GM18502 (cell line): ENCODE measurements at regions not wholly inside any gene's neighbourhood (a gene's known extent, or its start where the extent isn't known, plus 50 kb on each side); places are given as distances from the start of the nearest gene placed in this dataset.

Source experiments
- ATAC-seq: cut with Tn5 transposase; IDR thresholded peaks from one replicate; pipeline ENCODE4 v1.9.1; 2021; ENCODE audit warnings: mild to moderate bottlenecking; ENCODE audit not compliant: unreplicated experiment, poor library complexity

GRCh38 chr5:74364507-74364906 is 276.0 kb downstream of the ENC1 start:
- ATAC-seq, result no peak

DNA sequence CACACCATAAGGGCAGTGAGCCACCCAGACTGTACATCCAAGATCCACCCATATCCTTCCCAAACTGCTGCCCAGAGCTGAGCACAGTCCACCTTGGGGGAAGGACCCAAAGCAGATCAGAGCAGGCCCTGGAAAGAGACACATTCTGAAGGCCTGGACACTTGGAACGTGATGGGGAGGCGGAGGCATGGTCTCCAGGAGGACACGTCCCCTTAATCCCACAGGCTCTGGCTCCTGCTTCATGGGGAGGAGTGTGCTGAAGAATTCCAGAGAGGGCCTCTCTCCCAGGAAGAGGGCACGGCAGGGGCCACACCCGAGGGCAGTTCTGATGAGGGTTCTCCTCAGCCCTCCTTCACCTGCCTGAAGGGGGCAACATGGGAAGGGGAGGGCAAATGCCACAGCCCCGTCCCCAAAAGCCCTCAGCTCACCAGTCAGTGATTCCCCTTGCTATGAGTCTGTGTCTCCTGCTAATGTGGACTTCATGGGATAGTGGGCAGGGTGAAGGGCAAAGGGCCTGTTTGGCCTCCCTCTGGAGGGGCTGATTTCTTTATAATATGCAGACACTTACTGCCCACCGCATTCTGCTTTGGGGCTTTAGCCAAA is 276.8 kb downstream of the ENC1 start:
- no peak for ATAC-seq

DNA sequence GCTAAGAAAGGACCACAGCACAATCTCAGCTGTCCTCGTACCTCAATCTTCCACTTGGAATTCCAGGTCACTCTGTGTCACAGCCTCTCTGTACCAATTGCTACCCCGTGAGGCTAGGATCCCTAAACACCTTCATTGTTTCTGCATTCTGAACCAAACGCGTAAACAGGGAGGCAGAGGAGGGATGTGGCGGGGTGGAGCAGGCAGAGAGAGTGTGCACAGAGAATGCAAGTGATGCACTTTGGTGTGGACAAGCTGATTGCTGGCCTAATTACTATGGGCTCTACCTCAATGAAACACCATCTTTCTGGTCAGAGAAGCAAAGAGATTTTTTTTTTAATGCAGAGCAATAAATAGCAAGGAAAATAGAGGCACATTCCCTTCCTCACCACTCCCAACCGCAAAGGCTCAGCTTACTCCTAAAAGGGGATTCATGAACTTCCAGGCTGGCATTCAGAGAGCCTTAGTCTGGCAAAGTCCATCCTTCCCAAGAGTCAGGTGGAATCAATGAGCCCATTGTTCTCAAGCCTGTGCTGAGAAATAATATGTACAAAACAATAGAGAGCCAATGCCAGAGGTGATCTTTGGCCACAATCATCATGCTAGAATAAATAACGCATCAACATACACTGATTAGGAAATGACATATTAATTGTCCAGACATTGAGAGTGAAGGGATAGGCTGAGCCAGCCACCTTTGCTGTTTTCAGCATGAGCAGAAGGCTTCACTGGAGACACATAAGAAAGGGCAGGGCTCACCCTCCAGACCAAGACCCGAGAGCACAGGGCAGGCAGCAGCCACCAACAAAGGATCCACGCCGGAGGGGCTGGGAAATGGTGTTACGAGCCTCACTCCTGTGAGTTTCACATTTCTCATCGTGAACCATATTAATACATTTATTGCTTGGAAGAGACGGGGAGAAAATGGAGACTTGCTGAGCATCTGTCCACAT is 278.8 kb downstream of the ENC1 start:
- no peak for ATAC-seq

GRCh38 chr5:74360535-74361210 is 279.9 kb downstream of the ENC1 start:
- no peak for ATAC-seq

DNA sequence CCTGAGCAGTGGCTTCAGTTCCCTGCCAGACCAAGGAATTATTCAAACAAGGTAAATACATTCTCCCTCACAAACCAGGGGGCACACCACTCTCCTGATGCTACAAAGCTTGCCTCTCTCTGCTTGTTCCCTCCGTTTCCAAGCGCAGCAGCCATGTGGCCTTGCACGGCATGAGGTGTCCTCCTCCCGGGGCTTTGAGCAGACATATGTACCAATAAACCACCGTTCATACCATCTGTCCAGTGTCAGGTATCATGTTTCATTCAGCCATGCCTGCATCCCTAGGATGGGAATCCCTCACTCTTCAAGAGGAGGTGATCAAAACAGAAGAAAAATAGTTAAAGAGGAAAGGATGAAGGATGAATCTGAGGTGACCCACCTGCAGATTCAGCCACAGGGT is 282.7 kb downstream of the ENC1 start:
- ATAC-seq, result no peak

DNA sequence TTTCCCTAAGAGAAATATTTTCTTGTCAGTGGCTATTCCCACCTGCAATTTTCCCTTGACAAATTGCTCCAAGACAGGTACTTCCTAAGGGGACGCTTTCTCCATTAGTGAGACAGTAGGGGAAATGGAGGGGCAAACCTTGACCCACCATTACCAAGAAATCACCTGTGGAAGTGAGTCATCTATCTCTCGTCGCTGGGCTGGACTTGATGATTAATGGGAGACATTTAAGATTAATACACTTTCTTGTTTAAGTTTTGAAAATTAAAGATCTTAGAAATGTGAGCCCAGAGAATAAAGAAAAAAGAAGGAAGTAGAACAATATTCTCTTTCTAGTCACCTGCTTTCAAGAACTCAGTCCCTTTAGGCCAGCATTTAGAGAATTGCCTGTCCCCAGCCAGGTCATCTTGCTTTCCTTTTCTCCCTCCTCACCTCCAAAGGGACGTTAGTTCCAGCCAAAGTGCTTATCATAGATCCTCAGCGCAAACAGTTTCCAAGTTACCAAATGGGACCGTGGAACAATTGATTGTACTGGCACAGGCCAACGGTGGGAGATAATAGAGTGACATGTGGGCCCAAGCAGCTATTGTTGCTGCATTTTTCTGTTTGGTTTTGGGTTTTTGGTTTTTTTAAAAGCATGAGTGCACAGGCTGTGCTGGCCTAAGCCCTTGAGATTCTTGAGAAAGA is 284.4 kb downstream of the ENC1 start:
- no peak for ATAC-seq

GRCh38 chr5:74355041-74355824 is 285.3 kb downstream of the ENC1 start:
- no peak for ATAC-seq

GRCh38 chr5:74352256-74352655 is 288.3 kb downstream of the ENC1 start:
- no peak for ATAC-seq

DNA sequence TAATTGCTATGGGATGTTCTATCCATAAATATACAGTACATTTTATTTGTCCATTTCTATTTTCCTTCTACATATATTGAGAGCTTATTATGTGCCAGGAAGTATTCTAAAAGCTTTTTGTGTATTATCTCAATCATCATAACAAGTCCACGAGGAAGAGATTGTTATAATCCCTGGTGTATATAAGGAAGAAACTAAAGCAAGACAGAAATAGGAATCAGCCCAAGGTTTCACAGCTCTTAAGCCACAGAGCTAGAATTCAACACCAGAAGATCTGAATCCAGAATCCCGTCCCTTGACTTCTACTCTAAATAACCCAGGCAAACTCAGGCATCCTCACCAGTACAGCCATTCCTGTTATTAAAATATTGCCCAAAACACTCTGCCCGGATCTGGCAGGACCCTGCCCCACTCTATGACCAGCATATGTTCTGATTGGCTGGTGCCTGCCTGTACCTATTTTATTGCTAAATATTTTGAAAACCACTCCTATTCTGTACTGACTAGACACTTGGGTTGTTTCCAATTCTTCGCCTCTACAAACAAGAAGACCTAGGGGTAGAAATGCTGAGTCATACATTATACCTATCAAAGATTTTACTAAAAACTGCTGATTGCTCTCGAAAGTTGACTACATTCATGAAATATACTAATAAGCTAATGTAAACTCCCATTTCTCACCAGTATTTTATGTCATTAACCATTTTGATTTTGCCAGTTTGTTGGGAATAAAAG is 297.4 kb downstream of the ENC1 start:
- no peak for ATAC-seq

- ATAC-seq, result no peak
These were observed 298.3 kb downstream of the ENC1 start for GRCh38 chr5:74342182-74342581.

DNA sequence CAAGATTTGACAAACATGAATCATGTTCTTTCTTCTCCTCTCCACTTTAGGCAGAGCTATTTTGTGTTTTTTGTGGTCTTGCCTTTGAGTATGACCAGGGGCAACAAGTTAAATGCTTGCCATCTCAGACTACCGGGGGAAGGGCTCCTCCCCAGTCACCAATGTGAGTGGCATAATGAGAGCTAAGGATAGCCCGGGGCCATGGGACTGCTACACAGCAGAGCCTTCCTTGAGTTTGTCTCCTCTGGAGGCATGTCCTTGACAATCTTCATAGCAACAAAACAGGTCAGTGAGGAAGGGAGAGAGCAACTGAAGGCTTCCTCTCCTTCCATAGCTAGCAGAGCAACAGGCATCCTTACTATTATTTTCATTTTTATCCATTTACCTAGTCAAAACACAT is 299.3 kb downstream of the ENC1 start:
- ATAC-seq, result no peak

- ATAC-seq, result no peak
These were observed 300.1 kb downstream of the ENC1 start for GRCh38 chr5:74340476-74340875.

GRCh38 chr5:74337984-74338310 is 302.6 kb downstream of the ENC1 start:
- ATAC-seq, result no peak

GRCh38 chr5:74337254-74337983 is 303.1 kb downstream of the ENC1 start:
- no peak for ATAC-seq

GRCh38 chr5:74336297-74336696 is 304.2 kb downstream of the ENC1 start:
- ATAC-seq, result no peak

- no peak for ATAC-seq
These were observed 305.7 kb downstream of the ENC1 start for GRCh38 chr5:74334762-74335384.

DNA sequence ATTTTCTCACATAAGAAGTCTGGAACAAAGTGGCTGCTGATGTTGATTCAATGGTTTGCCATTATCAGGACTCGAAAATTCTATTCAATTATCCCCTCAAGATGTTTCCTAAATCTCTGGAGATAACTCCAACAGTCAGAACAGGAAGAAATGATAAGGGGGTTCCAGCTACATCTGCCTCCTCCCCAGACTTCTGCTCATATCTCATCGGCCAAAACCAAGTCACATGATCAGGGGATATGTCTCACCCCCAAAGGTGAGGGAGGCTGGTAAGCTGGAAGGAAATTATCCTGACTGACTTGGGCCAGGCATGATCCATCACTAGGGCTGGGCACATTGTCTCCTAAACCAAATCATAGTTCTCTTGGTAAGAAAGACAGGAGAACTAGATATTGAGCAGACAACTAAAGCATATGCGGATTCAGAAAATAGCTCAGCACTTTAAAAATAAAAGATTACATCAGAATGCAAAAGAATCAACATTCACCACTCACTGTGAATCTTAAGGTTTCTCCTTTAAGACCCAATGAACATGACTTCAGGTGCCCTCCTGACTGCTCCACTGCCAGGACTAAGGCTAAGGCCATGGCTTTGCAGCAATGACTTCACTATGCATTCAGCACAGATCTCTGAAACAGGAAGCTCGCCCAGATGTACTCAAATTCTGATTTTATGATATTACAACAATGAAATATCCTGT is 306.3 kb downstream of the ENC1 start:
- no peak for ATAC-seq

DNA sequence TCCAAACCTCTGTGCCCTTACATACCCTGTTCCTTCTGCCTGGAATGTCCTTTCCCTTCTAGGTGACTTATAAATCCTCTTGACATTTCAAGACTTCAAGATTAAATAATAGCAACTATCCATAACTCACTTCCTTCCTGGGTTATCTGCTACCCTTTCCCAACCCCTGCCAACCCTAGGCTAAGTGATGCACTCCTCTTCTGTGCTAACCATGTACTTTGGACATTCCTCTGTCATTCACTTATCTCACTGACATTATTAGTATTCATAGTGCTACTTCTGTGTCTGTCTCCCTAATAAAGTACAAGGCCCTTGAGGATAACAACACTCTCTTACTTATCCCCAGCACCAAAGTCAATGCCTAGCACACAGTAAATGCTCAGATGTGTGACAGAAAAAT is 307.1 kb downstream of the ENC1 start:
- ATAC-seq, result no peak
